Natural killer cell (primary cell): ENCODE measurements at regions not wholly inside any gene's neighbourhood (a gene's known extent, or its start where the extent isn't known, plus 50 kb on each side); places are given as distances from the start of the nearest gene placed in this dataset.

Experiments used
- ATAC-seq, 3 donors: fragments of 150-1000 bp in 2 of 3; fragments of 200-7000 bp in 1 of 3; cut with Tn5 transposase; 1 replicate in 1 of 3; 2 replicates in 2 of 3; pipeline ENCODE4 v1.10.0; 2021; ENCODE audit warnings: mild to moderate bottlenecking in 2 of 3, moderate library complexity in 2 of 3
- DNase-seq, 2 donors: peaks; one replicate each; pipeline versions ENCODE4 v3.0.0 to v3.0.0-alpha.2; 2013 to 2021; ENCODE audit warnings: mixed read lengths in 1 of 2
- H3K27ac ChIP-seq: one replicate; pipeline ENCODE4 v1.5.1; 2013; ENCODE audit warnings: mild to moderate bottlenecking, low read length
- H3K27me3 ChIP-seq: one replicate; pipeline ENCODE4 v1.6.1; 2013; ENCODE audit warnings: low read length; ENCODE audit not compliant: control insufficient read depth, insufficient read depth
- H3K36me3 ChIP-seq: one replicate; pipeline ENCODE4 v1.6.1; 2013; ENCODE audit warnings: low read length; ENCODE audit not compliant: control insufficient read depth, insufficient read depth
- H3K4me1 ChIP-seq: one replicate; pipeline ENCODE4 v1.6.1; 2013; ENCODE audit warnings: low read length; ENCODE audit not compliant: control insufficient read depth, insufficient read depth
- H3K4me3 ChIP-seq: one replicate; pipeline ENCODE4 v1.5.1; 2013; ENCODE audit warnings: low read length
- H3K9me3 ChIP-seq: one replicate; pipeline ENCODE4 v1.6.1; 2013; ENCODE audit warnings: low read length; ENCODE audit not compliant: control insufficient read depth, insufficient read depth
- H3K27ac Mint-ChIP-seq, 2 donors: one replicate each; pipeline ENCODE4 v1.8.0; 2022; ENCODE audit warnings: mild to moderate bottlenecking in 2 of 2, mixed read lengths in 2 of 2, moderate library complexity in 1 of 2
- H3K27me3 Mint-ChIP-seq, 2 donors: one replicate each; pipeline ENCODE4 v1.8.0; 2022; ENCODE audit warnings: low read depth in 2 of 2, mixed read lengths in 2 of 2
- H3K36me3 Mint-ChIP-seq: one replicate; pipeline ENCODE4 v1.8.0; 2022; ENCODE audit warnings: mixed read lengths
- H3K4me1 Mint-ChIP-seq, 2 donors: one replicate each; pipeline ENCODE4 v1.8.0; 2022; ENCODE audit warnings: mixed read lengths in 2 of 2
- H3K4me3 Mint-ChIP-seq: one replicate; pipeline ENCODE4 v1.8.0; 2022; ENCODE audit warnings: mild to moderate bottlenecking, moderate library complexity, mixed read lengths
- H3K9me3 Mint-ChIP-seq, 2 donors: one replicate each; pipeline ENCODE4 v1.8.0; 2022; ENCODE audit warnings: mixed read lengths in 2 of 2
- CTCF ChIP-seq: fragments of 200-600 bp; IDR thresholded peaks from one replicate; pipeline ENCODE4 v1.8.0; 2022; ENCODE audit warnings: antibody characterized with exemption
- WGBS: methylation state at CpG from one replicate; pipeline ENCODE4 v1.1.7; 2013; ENCODE audit warnings: missing lambda C conversion rate; ENCODE audit not compliant: insufficient coverage; 5-methylcytosine and 5-hydroxymethylcytosine counted together
- intact Hi-C: fragments of 100-400 bp; cut with micrococcal nuclease; formaldehyde crosslinking; loops from one replicate; pipeline ENCODE4 v1.14.2; 2022

- Histone ChIP-seq H3K4me1 (no peaks in the 10 kb centered on the region), H3K4me3 (no peak overlapping the region), H3K9me3 (no peaks in the 10 kb centered on the region), H3K36me3 (no peaks in the 10 kb centered on the region), H3K27ac (no peak overlapping the region), H3K27me3 (no peaks in the 10 kb centered on the region)
- no peaks in the 10 kb centered on the region for H3K9me3 Mint-ChIP-seq
- no peak overlapping the region for H3K4me3 Mint-ChIP-seq
- no peak for DNase-seq
- peaks cover 4 to 9% of the 10 kb centered on the region in 2 donors for H3K27me3 Mint-ChIP-seq
- H3K27ac Mint-ChIP-seq, result no peak overlapping the region
- no peak for ATAC-seq
- WGBS, result 98% methylated on average over 2 of the region's 2 CpGs
- no peak for TF ChIP-seq CTCF
- intact Hi-C loops, result no loop called here
- no peaks in the 10 kb centered on the region for H3K36me3 Mint-ChIP-seq
- no peaks in the 10 kb centered on the region for H3K4me1 Mint-ChIP-seq
These were observed 119.2 kb upstream of the ABCA1 start for GRCh38 chr9:105046907-105047741.

GRCh38 chr9:105047742-105048041 is 119.7 kb upstream of the ABCA1 start:
- Mint-ChIP-seq H3K4me1 (no peaks in the 10 kb centered on the region), H3K9me3 (no peaks in the 10 kb centered on the region), H3K27me3 (peaks cover 4% of the 10 kb centered on the region in 2 donors), H3K4me3 (no peak overlapping the region), H3K27ac (no peak overlapping the region), H3K36me3 (no peaks in the 10 kb centered on the region)
- ATAC-seq (no peak), DNase-seq (no peak)
- Histone ChIP-seq H3K4me3 (no peak overlapping the region), H3K27me3 (no peaks in the 10 kb centered on the region), H3K27ac (no peak overlapping the region), H3K4me1 (no peaks in the 10 kb centered on the region), H3K36me3 (no peaks in the 10 kb centered on the region), H3K9me3 (no peaks in the 10 kb centered on the region)
- no peak for TF ChIP-seq CTCF
- 83% methylated on average over 1 of the region's 2 CpGs for WGBS
- intact Hi-C loops, result no loop called here

- no peaks in the 10 kb centered on the region for H3K9me3 Mint-ChIP-seq
- intact Hi-C loops, result no loop called here
These were observed 120.4 kb upstream of the ABCA1 start for GRCh38 chr9:105048331-105048730.

More at GRCh38 chr9:105048331-105048730, 120.4 kb upstream of the ABCA1 start:
- no peaks in the 10 kb centered on the region for H3K36me3 ChIP-seq
- H3K36me3 Mint-ChIP-seq, result no peaks in the 10 kb centered on the region
- H3K9me3 ChIP-seq, result no peaks in the 10 kb centered on the region
- no peak overlapping the region for H3K27ac ChIP-seq
- H3K4me3 Mint-ChIP-seq, result no peak overlapping the region
- ATAC-seq (no peak), DNase-seq (no peak)
- no peaks in the 10 kb centered on the region for H3K4me1 ChIP-seq
- 92% methylated on average over 1 of the region's 2 CpGs for WGBS
- TF ChIP-seq CTCF, result no peak
- peaks cover 0 to 2% of the 10 kb centered on the region in 2 donors for H3K27me3 Mint-ChIP-seq
- H3K4me3 ChIP-seq, result no peak overlapping the region
- H3K27me3 ChIP-seq, result no peaks in the 10 kb centered on the region
- peaks cover 0 to 3% of the 10 kb centered on the region in 2 donors for H3K4me1 Mint-ChIP-seq
- no peak overlapping the region for H3K27ac Mint-ChIP-seq
